Ovary (tissue), 7 donors: ENCODE measurements at regions not wholly inside any gene's neighbourhood (a gene's known extent, or its start where the extent isn't known, plus 50 kb on each side); places are given as distances from the start of the nearest gene placed in this dataset.
"Not testable (repeated sequence)": the region's sequence is repeated elsewhere in the genome, so short reads cannot be mapped to it uniquely, and the experiment has no call there.

Experiments
- DNase-seq, 5 donors: peaks; one replicate each; pipeline ENCODE4 v3.0.0-alpha.2; 2019 to 2020
- H3K27ac ChIP-seq, 2 donors: fragments of 200-600 bp; one replicate each; pipeline versions ENCODE4 v1.5.1 to v1.8.0; 2019 to 2022
- H3K27me3 ChIP-seq: fragments of 200-600 bp; one replicate; pipeline ENCODE4 v1.8.0; 2022
- H3K36me3 ChIP-seq: fragments of 200-600 bp; sonication (generic); one replicate; pipeline ENCODE4 v1.5.1; 2019
- H3K4me1 ChIP-seq: one replicate; pipeline ENCODE4 v1.8.1; 2013; ENCODE audit warnings: mild to moderate bottlenecking, moderate library complexity; ENCODE audit not compliant: insufficient read depth
- H3K4me3 ChIP-seq: fragments of 200-600 bp; sonication (generic); one replicate; pipeline ENCODE4 v1.5.1; 2017
- H3K9me3 ChIP-seq, 2 donors: fragments of 200-600 bp in 1 of 2; sonication (generic) in 1 of 2; one replicate each; pipeline versions ENCODE4 v1.5.1 to v1.8.1; 2013 to 2019; ENCODE audit warnings: mild to moderate bottlenecking in 1 of 2, moderate library complexity in 1 of 2
- CTCF ChIP-seq, 3 donors: fragments of 450-650 bp in 2 of 3; fragments of 200-600 bp in 1 of 3; IDR thresholded peaks; one replicate each; pipeline versions ENCODE4 v1.5.1 to v1.8.0; 2016 to 2022; ENCODE audit warnings: antibody characterized with exemption in 3 of 3, mild to moderate bottlenecking in 1 of 3
- EP300 ChIP-seq: sonication (generic); formaldehyde crosslinking; IDR thresholded peaks from one replicate; pipeline ENCODE4 v1.6.1; 2017; ENCODE audit warnings: antibody characterized with exemption
- POLR2A ChIP-seq: fragments of 450-650 bp; IDR thresholded peaks from one replicate; pipeline ENCODE4 v1.6.1; 2017; ENCODE audit warnings: antibody characterized with exemption, mild to moderate bottlenecking, moderate library complexity
- WGBS, 3 donors: extraction: QIAGEN DNeasy Blood & Tissue Kit in 1 of 3; methylation state at CpG; one replicate each; pipeline versions ENCODE4 v1.1.5 to v1.1.7; 2013 to 2017; 5-methylcytosine and 5-hydroxymethylcytosine counted together
- intact Hi-C, 4 donors: fragments of 100-400 bp; cut with DNase I; formaldehyde crosslinking; loops; one replicate each; pipeline versions ENCODE4 v1.11.0 to v1.15.1; 2022 to 2023
- donor health status: DM: no; HTN: no; CAD: no; lungs with moderate emphysema.
- donor health status: DM: no; HTN: no; CAD: no.
- donor health status: Bipolar disorder and iron deficiency.
- donor health status: DM: no; HTN: no; CAD: no.
- donor health status: DM: yes; HTN: yes; CAD: no.

GRCh38 chr11:71369411-71369810, 78.8 kb downstream of the DHCR7 start:
- intact Hi-C loops = no loop called here
- no peaks in the 10 kb centered on the region for H3K27me3 ChIP-seq

GRCh38 chr11:71368966-71369365, 79.2 kb downstream of the DHCR7 start:
- H3K36me3 ChIP-seq = no peaks in the 10 kb centered on the region
- H3K9me3 ChIP-seq = no peaks in the 10 kb centered on the region
- H3K4me1 ChIP-seq = no peaks in the 10 kb centered on the region
- WGBS, 3 donors = 56 to 73% (median 60%) methylated on average over 15 of the region's 15 CpGs
- H3K27me3 ChIP-seq = no peaks in the 10 kb centered on the region
- intact Hi-C loops = no loop called here
- H3K4me3 ChIP-seq = no peak overlapping the region
- no peak overlapping the region for H3K27ac ChIP-seq
- no peak for TF ChIP-seq POLR2A
- TF ChIP-seq EP300 = no peak
- no peak for TF ChIP-seq CTCF (IDR thresholded peaks at IDR 0.05)
- DNase-seq = no peak

More at GRCh38 chr11:71369411-71369810, 78.8 kb downstream of the DHCR7 start:
- Histone ChIP-seq H3K27ac (no peak overlapping the region), H3K36me3 (no peaks in the 10 kb centered on the region), H3K9me3 (no peaks in the 10 kb centered on the region), H3K4me1 (no peaks in the 10 kb centered on the region), H3K4me3 (no peak overlapping the region)
- TF ChIP-seq CTCF (IDR thresholded peaks at IDR 0.05) = no peak
- TF ChIP-seq EP300 = no peak
- TF ChIP-seq POLR2A = no peak
- DNase-seq = no peak
- WGBS, 3 donors = 87 to 88% (median 87%) methylated on average over 7 to 9 of the region's 9 CpGs

GRCh38 chr11:71367756-71368155, 80.4 kb downstream of the DHCR7 start:
- intact Hi-C loops = no loop called here
- no peaks in the 10 kb centered on the region for H3K9me3 ChIP-seq
- H3K36me3 ChIP-seq = no peaks in the 10 kb centered on the region
- H3K4me1 ChIP-seq = no peaks in the 10 kb centered on the region
- DNase-seq = no peak
- TF ChIP-seq CTCF (IDR thresholded peaks at IDR 0.05) (no peak), POLR2A (no peak)
- no peaks in the 10 kb centered on the region for H3K27me3 ChIP-seq
- no peak overlapping the region for H3K4me3 ChIP-seq
- WGBS, 3 donors = 58 to 73% (median 64%) methylated on average over 12 of the region's 12 CpGs
- H3K27ac ChIP-seq = no peak overlapping the region

GRCh38 chr11:71367276-71367675, 80.9 kb downstream of the DHCR7 start:
- H3K36me3 ChIP-seq, H3K4me3 ChIP-seq, H3K27ac ChIP-seq, H3K27me3 ChIP-seq, DNase-seq, intact Hi-C loops, H3K4me1 ChIP-seq, H3K9me3 ChIP-seq: not testable (repeated sequence)
- WGBS, 3 donors = 93 to 100% (median 96%) methylated on average over 1 to 3 of the region's 3 CpGs

- Histone ChIP-seq H3K4me1 (no peaks in the 10 kb centered on the region), H3K4me3 (no peak overlapping the region), H3K9me3 (no peaks in the 10 kb centered on the region), H3K27ac (no peak overlapping the region), H3K27me3 (no peaks in the 10 kb centered on the region), H3K36me3 (no peaks in the 10 kb centered on the region)
- intact Hi-C loops = no loop called here
- no peak for DNase-seq
- TF ChIP-seq POLR2A (no peak), CTCF (IDR thresholded peaks at IDR 0.05) (no peak), EP300 (no peak)
- 62 to 82% (median 75%) methylated on average over 7 of the region's 7 CpGs for WGBS, 3 donors
Measured at GRCh38 chr11:71366076-71366475, 82.1 kb downstream of the DHCR7 start.
